ENCODE measurements at regions not wholly inside any gene's neighbourhood (a gene's known extent, or its start where the extent isn't known, plus 50 kb on each side); places are given as distances from the start of the nearest gene placed in this dataset.

DNA sequence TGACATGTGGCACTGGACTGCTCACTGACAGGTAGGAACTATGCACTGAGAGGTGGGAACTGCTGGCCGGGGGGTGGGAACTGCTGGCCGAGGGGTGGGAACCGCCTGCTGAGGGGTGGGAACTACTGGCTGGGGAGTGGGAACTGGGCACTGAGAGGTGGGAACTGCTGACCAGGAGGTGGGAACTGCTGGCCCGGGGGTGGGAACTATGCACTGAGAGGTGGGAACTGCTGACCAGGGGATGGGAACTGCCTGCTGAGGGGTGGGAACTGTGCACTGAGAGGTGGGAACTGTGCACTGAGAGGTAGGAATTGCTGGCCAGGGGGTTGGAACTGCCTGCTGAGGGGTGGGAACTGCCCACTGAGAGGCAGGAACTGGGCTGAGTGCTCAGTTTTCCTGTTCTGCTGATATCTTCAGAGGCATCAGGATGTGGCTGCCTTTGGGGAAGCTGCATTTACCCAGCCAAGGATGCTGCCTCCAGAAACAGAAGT, 90.2 kb downstream of the THBS2 start:
- no peaks in the 10 kb centered on the region for H3K9me3 ChIP-seq (ENCODE audit: control insufficient read depth, insufficient read depth, low read length)
- no peak overlapping the region for H3K4me3 Mint-ChIP-seq
- H3K27me3 ChIP-seq (ENCODE audit: control insufficient read depth, insufficient read depth, low read length) = no peaks in the 10 kb centered on the region
- no peaks in the 10 kb centered on the region for H3K4me1 ChIP-seq (ENCODE audit: control insufficient read depth, insufficient read depth, low read length)
- no peaks in the 10 kb centered on the region for H3K9me3 Mint-ChIP-seq
- H3K36me3 Mint-ChIP-seq = no peaks in the 10 kb centered on the region
- H3K4me3 ChIP-seq (ENCODE audit: low read length) = no peak overlapping the region
- H3K36me3 ChIP-seq (ENCODE audit: control insufficient read depth, insufficient read depth, low read length) = no peaks in the 10 kb centered on the region
- no peak overlapping the region for H3K27ac ChIP-seq (ENCODE audit: low read length)
- no peak overlapping the region for H3K27ac Mint-ChIP-seq
- WGBS (ENCODE audit: insufficient coverage) = 78% methylated on average over 4 of the region's 4 CpGs
- peaks cover 0 to 5% of the 10 kb centered on the region in 2 donors for H3K27me3 Mint-ChIP-seq (ENCODE audit: low read depth in 2 of 2)
- intact Hi-C loops (cut with micrococcal nuclease) = no loop called here
- TF ChIP-seq, protein P1, sequence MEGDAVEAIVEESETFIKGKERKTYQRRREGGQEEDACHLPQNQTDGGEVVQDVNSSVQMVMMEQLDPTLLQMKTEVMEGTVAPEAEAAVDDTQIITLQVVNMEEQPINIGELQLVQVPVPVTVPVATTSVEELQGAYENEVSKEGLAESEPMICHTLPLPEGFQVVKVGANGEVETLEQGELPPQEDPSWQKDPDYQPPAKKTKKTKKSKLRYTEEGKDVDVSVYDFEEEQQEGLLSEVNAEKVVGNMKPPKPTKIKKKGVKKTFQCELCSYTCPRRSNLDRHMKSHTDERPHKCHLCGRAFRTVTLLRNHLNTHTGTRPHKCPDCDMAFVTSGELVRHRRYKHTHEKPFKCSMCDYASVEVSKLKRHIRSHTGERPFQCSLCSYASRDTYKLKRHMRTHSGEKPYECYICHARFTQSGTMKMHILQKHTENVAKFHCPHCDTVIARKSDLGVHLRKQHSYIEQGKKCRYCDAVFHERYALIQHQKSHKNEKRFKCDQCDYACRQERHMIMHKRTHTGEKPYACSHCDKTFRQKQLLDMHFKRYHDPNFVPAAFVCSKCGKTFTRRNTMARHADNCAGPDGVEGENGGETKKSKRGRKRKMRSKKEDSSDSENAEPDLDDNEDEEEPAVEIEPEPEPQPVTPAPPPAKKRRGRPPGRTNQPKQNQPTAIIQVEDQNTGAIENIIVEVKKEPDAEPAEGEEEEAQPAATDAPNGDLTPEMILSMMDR (IDR thresholded peaks at IDR 0.05) = no peak
- DNase-seq (no peak), ATAC-seq (no peak)
- H3K4me1 Mint-ChIP-seq = no peaks in the 10 kb centered on the region

DNA sequence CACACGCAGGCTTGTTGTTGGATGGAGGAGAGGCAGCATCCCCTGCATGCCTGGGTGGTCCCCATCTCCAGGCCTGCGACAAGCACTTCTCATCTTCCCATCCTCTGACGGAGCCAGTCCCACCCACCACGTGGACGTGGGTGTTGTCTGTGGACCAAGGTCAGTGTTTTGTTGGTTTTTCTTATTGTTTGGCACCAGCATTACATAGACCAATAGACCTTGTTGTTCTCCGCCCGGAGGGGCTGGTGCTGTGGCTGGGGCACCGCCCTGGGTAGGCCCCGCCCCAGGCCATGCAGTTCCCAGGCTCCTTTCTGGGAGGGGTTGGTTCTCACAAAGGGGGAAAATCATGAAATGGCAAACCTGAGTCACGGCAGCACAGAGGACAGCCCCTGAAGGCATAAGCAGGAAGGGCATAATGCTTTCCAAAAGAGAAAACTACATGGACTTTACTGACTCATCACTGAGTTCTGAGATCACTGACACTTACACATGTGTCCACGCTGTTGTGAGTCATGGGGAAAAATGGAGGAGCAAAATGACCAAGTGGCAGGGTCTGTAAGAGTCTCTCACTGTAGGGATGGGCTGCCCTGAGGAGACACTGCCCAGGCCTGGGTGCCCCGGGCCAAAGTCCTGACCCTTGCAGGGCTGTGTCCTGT, 90.8 kb downstream of the THBS2 start:
- Mint-ChIP-seq H3K9me3 (no peaks in the 10 kb centered on the region), H3K36me3 (no peaks in the 10 kb centered on the region), H3K4me1 (no peaks in the 10 kb centered on the region), H3K4me3 (no peak overlapping the region), H3K27ac (no peak overlapping the region), H3K27me3 (ENCODE audit: low read depth in 2 of 2) (peaks cover 0 to 5% of the 10 kb centered on the region in 2 donors)
- no peak for ATAC-seq
- intact Hi-C loops (cut with micrococcal nuclease) = no loop called here
- DNase-seq = no peak
- Histone ChIP-seq H3K4me1 (ENCODE audit: control insufficient read depth, insufficient read depth, low read length) (no peaks in the 10 kb centered on the region), H3K27me3 (ENCODE audit: control insufficient read depth, insufficient read depth, low read length) (no peaks in the 10 kb centered on the region), H3K4me3 (ENCODE audit: low read length) (no peak overlapping the region), H3K36me3 (ENCODE audit: control insufficient read depth, insufficient read depth, low read length) (no peaks in the 10 kb centered on the region), H3K9me3 (ENCODE audit: control insufficient read depth, insufficient read depth, low read length) (no peaks in the 10 kb centered on the region), H3K27ac (ENCODE audit: low read length) (no peak overlapping the region)
- WGBS (ENCODE audit: insufficient coverage) = 92% methylated on average over 12 of the region's 12 CpGs
- TF ChIP-seq, protein P1 (IDR thresholded peaks at IDR 0.05) = no peak

DNA sequence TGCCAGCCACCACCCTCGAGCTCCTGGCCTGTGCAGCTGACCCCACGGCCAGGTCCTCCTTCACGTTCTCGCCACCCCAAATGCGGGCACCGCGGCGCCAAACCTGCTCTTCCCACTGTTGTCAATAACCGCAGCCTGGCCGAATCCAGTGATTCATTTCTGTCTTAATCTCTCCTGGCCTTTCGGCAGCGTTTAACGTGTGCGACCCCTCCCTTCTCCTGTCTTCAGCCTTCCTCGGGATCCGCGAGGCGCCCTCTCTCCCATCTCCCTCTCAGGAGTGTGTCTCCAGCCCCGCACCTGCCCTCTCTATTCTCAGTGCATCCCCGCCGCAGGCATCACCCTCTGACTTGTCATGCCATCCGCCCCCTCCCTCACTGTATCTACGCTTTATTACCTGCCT, 91.4 kb downstream of the THBS2 start:
- Histone ChIP-seq H3K4me1 (ENCODE audit: control insufficient read depth, insufficient read depth, low read length) (no peaks in the 10 kb centered on the region), H3K27ac (ENCODE audit: low read length) (no peak overlapping the region), H3K27me3 (ENCODE audit: control insufficient read depth, insufficient read depth, low read length) (no peaks in the 10 kb centered on the region), H3K36me3 (ENCODE audit: control insufficient read depth, insufficient read depth, low read length) (no peaks in the 10 kb centered on the region), H3K9me3 (ENCODE audit: control insufficient read depth, insufficient read depth, low read length) (no peaks in the 10 kb centered on the region), H3K4me3 (ENCODE audit: low read length) (no peak overlapping the region)
- intact Hi-C loops (cut with micrococcal nuclease) = no loop called here
- H3K4me1 Mint-ChIP-seq = no peaks in the 10 kb centered on the region
- H3K27ac Mint-ChIP-seq = no peak overlapping the region
- TF ChIP-seq, protein P1 (IDR thresholded peaks at IDR 0.05) = no peak
- H3K9me3 Mint-ChIP-seq = no peaks in the 10 kb centered on the region
- WGBS (ENCODE audit: insufficient coverage) = 94% methylated on average over 23 of the region's 23 CpGs
- H3K36me3 Mint-ChIP-seq = no peaks in the 10 kb centered on the region
- ATAC-seq (no peak), DNase-seq (no peak)
- H3K27me3 Mint-ChIP-seq (ENCODE audit: low read depth in 2 of 2) = peaks cover 0 to 5% of the 10 kb centered on the region in 2 donors
- H3K4me3 Mint-ChIP-seq = no peak overlapping the region

Data from natural killer cell (primary cell).